HG03565 (cell line): ENCODE measurements at regions not wholly inside any gene's neighbourhood (a gene's known extent, or its start where the extent isn't known, plus 50 kb on each side); places are given as distances from the start of the nearest gene placed in this dataset.

ENCODE experiments used
- ATAC-seq: cut with Tn5 transposase; IDR thresholded peaks from one replicate; pipeline ENCODE4 v1.9.1; 2021; ENCODE audit warnings: mild to moderate bottlenecking, moderate library complexity; ENCODE audit not compliant: unreplicated experiment

DNA sequence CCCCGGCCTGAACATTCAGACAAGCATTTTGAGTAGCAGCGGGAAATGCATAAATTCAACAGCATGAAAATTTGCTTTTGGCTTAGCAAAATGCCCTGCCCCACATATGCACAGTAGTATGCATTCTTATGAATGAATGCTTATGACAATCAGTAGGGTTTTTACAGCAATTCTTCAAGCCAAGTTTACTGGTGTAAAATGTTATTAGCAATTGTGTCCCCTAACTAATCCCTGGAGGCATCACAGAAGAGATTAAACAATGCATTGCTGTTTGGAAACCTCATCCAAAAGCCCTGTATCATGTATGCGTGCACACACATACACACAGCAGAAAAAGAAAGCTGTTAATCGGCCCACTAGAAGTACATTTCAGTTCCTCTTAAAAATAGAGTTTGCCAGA, 406.5 kb downstream of the LRIG3 start:
- ATAC-seq = no peak

DNA sequence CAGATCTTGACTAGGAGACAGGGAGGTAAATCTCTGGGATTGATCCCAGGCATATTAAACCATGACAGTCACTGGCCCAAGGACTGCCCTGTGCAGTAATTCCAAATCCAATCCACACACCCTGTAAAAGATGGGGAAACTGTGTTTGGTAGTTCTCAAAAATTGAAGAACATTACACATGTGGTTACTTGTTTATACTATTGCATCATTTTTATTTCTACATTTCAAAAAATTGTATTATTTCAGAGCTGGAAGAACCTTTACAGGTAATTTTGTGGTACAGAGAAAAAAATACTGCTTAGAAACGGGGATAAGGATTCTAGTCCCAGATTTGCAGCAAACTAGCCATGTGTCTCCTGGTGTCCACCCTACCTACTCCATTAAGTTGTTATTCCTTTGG, 400.5 kb downstream of the LRIG3 start:
- ATAC-seq = no peak

DNA sequence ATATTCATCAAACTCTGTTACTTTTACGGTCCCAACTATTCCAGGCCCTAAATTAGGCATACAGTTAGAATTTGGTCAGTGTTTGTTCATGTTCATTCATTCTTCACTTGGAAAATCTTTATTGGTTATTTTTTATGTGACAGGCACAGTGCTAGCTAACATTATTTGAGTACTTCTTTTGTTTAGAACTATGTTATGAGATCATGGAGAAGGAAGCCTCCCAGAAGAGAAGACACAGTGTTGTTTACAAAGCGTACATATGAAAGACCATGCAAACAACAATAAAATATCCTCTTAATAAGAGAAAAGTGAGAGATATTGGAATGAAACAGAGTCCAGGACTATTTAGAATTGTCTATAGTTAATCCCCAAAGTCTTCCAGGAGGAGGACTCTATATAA, 399.2 kb downstream of the LRIG3 start:
- no peak for ATAC-seq

DNA sequence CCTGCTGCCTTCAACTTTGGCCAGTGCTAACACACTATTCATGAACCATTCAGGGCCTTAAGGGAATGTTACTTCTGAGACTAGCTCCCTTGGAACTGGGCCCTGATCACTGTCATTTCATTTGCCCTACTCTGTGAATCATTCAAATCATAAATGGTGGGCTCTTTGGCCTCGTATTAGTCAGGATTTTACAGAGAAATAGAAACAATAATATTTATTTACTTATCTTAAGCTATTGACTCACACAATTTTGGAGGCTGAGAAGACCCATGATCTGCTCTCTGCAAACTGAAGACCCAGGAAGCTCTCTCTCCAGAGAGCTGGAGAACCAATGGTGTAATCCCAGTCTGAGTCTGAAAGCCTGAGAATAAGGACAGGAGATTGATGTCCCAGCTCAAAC, 398.5 kb downstream of the LRIG3 start:
- no peak for ATAC-seq

DNA sequence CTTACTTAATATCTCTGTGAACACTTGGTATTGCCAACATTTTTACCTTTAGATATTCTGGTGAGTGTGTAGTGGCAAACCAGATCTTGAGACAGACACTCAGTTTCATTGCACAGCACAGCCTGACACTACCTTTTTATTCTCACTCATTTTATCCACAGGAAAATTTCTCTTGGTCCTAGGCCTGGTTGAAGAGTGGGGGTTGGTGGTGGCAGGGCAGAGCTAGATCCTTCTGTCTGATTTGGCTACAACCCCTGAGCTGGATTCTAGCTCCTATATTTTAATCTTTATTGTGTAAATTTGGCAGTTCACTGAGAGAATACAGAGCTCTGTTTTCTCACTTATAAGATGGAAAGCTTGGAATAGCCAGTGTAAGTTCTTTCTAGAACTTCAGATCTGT, 396.9 kb downstream of the LRIG3 start:
- ATAC-seq = no peak

DNA sequence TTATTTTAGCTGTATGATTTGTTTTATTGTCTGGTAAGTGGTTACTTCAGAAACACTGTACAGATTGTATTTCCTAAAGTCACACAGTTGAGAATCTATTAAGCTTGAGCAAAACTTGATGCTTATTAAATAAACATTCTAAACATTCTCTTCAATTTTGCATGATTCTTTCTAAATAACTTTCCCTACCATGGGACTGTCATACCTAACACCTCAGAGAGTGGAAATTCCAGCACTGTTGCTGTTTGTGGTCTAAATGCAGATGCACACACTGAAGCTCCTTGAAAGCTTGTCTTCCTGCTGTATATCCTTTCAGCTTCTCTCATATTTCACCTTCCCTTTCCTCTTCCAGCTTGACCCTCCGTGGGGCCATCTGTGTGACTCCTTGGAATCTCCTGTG, 392.0 kb downstream of the LRIG3 start:
- no peak for ATAC-seq

DNA sequence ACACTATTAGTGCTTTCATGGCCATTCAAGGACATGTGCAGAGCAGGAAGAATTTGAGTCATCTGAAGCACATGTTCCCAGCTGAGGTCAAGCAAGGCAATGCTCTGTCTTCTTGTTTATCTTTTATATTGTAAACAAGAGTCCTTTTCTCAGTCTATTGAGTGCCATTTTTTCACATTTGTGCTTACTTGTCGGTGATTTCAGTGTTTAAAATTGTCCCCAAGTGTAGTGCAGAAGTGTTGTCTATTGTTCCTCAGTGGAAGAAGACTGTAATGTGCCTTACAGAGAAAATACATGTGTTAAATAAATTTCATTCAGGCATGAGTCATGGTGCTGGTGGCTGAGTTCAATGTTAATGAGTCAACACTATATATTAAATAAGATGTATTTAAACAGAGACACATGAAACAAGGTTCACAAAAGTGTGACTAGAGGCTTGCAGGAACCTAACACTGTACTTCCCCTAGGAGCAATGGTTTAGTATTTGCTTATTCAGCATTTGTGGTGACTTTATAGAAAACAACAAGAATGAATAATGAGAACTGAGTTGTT, 391.1 kb downstream of the LRIG3 start:
- ATAC-seq = no peak

DNA sequence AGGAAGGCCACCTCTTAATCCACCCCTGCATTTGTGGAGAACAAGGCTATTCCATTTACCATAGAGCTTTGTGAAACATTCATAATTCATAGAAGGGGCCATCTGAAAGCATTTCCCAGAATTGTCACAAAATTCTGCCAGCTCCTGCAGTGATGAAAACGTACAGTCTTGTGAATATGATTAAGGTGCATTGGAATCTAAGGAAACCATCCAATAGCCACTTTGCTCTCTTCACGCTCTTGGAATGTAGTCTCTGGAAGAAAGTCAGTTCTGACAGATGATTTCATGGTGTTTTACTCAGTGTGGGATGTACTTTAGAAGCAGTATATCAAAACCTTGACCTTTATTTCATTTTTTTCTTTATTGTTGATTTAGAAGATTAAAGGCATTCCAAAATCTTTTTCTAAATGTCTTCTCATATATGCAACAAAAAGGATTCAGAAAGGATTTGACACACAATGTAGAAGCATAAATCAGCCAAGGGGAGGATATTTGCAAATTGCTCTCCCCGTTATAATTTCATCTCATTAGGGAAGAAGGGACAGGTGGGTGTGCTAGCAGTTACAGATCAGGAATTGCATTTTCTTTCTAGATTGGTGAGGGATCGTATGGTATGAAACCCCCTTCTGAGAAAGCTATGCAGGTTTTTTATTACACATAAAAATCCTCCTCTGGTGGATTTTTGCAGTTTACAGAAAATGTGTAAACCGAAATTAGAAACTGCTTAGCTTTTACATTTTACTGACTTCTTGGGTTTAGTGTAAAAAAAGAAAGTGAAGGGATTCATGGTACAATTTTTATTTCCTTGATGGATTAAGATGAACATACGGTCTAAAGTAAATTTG, 390.2 kb downstream of the LRIG3 start:
- ATAC-seq = no peak

DNA sequence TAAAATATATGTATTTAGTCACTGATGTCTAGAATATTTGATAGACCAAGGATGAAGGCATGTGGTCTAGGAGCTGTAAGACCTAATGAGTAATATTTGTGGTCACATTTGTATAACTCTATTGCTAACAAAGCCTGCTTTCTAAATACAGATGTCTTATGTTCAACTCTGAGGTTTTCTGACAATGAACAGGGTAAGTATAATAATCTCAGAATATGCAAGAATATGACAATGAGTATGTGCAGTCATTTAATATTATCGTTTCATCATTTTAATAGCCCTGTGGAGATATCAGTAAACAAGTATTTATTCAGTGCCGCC, 389.6 kb downstream of the LRIG3 start:
- ATAC-seq = no peak

DNA sequence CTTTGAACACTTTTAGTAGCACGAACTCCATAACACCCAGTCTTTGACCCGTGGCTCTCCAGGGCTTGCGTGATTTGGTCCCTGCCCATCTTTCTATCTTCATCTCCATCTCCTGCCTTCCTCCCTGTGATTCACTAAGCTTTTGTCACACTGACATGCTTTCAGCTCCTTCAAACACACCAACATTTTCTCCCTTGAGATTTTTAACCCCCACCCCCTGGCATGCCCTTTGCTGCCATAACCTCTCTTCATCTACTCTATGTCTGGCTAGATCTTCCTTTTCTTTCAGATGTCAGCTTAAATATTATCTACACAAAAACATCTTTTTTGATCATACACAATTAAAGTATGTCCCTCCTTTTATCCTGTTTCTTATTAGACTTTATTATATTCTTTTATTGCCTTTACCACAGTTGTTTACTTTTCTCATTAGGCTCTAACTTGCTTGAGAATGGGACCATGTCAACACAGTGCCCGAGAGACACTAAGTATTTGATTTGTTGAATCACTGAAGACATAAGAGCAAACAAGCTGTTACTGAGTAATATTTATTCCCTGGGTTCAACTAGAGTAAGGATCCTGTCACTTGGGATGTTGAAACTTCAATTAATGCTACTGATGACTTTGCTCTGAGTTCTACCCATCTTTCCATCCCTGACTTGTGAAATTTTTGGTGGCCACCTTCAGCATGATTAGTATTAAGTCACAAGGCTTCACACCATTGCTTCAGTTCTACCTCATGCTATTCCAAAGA, 387.3 kb downstream of the LRIG3 start:
- ATAC-seq = no peak

DNA sequence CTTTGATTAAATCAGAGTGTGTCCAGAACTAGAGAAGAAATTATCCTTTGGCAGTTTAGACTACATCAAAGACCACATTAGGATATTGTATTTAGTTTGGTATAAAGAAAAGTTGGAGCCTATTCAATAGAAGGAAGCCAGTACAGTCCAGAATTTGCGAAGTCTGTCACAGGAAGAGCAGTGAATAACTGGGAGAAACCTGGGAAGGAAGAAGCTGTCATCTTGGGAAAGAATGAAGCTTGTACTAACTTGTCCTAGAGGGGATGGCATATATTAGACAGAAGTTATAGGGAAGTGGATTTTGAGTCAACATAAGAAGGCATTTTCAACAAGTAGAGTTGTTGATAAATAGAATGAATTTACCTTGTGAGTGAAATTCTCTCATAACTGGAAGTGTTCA, 386.7 kb downstream of the LRIG3 start:
- no peak for ATAC-seq

DNA sequence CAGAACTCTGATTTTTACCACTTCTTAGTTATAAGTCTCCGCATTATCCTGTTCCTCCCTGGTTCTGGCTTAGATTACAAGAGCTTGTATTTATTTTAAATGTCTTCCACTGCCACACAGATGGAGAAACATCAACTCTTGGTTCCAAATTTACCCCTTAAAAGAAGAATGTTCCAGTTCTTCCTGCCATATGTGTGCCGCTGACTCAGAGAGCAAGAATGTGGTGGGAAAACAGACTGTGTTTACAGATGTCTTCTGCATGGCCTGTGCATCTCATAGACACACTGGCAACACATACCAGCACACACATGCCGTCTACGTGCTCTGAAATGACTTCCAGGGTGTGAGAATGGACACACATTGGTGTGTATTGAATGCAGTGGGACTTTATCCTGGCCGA, 383.0 kb downstream of the LRIG3 start:
- ATAC-seq = no peak

DNA sequence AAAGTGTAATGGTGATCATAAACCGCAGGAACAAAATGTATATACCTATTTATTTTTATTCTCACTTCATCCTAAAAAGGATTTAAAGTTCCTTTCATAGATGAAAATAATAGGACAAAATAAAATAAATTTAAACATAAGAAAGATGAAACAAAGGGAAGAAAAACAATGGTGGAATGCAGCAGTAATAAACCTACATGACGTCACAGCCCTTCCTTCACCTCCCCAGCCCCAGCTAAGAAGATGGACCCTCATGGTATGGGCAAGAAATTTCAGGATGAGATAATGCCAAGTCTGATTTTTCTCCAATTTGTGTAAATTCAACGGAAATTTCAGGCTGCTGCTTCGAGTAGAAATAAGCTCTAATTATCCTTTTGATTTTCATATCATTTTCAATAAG, 381.0 kb downstream of the LRIG3 start:
- ATAC-seq = no peak

DNA sequence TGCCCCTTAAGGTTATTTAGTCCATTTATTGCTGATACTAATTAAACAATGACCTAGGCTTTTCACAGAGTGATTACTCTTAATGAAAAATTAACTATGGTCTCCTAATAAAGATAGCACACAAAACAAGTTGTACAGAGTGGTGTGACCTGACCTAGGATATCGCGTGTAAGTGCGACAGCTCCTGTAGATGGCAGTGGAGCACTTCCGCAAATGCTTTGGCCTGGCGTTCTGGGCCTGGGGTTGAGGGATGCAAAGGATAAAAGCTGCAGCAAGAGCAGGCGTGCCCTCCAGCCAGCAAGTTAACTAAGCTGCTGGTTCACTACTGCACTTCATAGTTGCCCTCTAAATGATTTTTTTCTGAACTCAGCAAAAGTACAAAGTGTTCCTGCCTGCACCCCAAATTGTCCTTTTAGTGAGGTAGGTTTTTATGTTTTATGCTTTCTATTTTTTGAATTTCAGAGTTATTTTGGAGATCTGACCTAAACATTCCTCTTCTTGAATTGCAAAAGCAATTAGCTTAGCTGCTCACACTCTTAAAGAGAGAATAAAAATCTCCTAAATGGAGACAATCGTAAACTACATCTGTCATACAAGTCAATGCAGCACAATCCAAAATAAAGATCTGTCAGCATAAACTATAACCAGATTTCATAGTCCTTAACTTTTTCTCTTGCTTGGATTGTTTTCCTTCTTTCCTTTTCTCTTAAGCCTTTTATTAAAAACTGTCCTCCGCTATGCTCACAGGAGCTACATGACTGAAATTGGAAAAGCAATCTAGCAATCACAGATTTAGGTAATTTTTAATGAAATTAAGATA, 379.6 kb downstream of the LRIG3 start:
- ATAC-seq = peak; percentile 85

DNA sequence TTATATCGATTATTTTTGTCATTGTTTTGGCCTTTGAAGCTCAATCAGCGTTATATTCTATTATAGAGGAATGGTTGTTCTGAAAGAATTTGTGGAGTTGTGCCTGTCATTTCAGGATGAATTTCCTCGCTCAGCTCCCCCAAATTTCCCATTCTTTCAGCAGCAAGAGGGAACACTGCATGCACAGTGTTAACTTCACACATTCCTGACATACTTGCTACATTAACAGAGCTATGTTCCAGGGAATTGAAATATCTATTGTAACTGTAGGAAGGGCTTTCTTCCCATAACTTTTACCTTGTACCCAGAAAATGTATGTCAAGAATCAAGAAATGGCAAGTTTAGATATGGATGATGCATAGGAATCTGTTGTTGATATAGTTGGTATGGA, 379.0 kb downstream of the LRIG3 start:
- ATAC-seq = no peak

DNA sequence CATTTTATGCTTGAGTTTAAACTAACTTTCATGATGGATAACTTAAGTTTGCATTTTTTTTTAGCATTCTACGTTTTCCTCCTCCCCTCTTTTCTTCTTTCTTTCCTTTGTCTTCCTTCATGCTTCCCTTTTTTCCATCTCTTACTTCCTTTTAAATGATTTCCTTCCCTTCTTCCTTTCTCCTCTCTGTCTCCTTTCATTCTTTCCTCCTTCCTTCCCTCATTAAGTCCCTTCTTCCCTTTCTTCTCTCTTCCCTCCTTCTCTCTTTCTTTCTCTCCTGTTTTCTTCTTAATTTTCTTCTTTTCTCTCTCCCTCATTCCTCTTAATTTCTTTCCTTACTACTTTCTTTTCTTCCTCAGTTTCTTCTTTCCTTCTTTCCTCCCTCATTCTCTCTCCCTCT, 376.0 kb downstream of the LRIG3 start:
- ATAC-seq = no peak

DNA sequence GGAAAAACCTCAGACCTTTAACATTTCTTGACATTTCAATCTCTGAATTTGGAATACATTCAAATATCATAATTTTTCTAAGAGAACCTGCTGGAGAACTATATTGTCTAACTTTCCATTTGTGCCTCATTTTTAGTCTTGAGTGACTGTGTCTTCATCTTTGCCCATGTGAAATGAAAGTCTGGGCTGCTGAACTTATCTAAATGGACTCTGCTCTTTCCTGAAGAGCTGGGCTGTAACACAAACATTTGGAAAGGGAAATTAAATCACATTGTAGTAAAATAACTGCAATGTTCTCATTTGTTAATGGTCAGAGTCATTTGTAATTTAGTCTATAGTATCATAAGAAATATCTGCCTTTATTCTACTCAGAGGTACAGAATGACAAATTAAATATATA, 373.1 kb downstream of the LRIG3 start:
- no peak for ATAC-seq

DNA sequence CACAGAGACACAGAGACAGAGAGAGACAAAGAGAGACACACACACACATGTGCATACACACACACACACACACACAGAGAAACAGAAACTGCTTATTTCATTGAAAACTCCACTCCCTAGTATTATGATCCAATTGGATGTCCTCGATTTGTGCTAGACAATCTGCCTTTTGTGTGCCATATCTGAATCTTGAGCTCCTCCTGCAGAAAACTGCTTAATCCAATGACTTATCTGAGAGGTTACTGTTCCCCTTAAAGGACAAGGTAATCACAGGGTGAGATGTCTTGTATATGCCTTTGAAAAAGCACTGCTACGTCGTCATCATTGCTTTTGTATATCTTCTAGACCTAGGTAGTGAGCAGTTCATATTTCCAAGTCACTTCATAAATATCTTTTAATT, 371.5 kb downstream of the LRIG3 start:
- ATAC-seq = no peak

DNA sequence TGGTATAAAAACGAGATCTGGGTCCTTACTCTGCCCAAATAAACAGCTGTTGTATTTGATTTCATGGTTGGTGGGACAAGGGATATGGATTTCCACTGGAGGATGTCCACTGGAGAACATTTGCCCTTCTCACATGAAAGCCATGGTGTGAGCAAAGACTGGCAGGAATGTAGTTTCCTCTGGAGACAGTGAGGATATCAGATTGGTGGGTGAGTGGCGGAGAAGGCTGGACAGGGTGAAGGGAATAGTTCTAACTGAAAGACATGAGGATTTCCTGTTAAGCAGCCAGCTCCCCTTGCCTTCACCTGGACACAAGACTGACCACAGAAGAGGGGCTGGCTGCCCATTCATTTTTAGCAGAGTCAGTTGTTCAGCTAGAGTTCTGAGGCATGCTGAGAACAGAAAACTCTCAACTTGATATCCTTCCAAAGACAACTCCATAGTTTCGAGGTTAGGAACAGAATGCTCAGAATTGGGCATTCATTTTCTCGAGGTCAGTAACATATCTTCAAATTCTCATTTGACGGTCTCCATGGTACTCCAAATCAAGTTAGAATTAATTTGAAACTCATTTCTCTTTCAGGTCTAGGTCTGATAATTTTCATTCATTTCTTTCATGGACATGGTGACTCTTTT, 365.7 kb downstream of the LRIG3 start:
- ATAC-seq = no peak

DNA sequence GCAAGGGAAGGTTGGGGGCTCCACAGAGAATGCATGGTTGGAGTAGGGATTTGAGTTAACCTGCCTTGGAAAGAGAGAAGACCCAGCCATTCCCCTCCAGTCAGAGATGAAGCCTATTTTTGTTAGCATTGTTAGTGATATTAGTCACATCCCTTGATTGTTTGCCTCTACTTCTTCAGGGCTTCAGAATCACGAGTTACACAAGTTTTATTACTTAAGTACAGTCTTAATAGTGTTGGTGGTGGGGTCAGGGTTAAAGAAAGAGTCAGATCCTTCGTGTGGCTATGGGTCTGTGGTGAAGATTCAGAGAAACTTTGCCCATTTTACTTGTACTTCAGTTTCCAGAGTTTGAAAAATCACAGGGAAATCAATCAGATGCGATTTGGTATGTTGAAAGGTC, 363.1 kb downstream of the LRIG3 start:
- ATAC-seq = no peak

DNA sequence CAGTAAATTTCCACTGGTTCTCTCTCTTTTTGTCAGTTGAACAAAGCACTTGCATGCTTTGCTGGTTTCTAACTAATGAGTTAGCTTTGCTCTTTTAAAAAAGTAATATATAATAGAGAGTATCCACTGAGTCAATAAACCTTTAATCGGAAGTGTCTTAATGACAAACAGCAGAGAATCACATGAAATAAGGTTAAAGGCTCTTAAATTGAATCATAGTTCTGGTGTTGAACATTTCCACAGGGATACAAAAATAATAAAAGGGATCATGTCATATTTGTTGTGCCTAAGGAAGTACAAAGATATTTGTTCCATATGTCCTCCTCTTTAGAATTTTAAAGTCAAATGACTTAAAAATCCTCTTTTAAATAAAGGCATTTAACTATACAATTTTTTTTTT, 362.6 kb downstream of the LRIG3 start:
- no peak for ATAC-seq
